Stimulated activated naive CD8-positive, alpha-beta T cell treated with anti-CD3 and anti-CD28 coated beads, Interleukin-15, Interleukin-2, amounts not matched to agents 100 ng/mL and 50 ng/mL, for 24 hours (primary cell): ENCODE measurements at regions not wholly inside any gene's neighbourhood (a gene's known extent, or its start where the extent isn't known, plus 50 kb on each side); places are given as distances from the start of the nearest gene placed in this dataset.

ENCODE experiments used
- H3K27ac Mint-ChIP-seq: one replicate; pipeline ENCODE4 v1.8.0; 2021; ENCODE audit warnings: mild to moderate bottlenecking, mixed read lengths
- H3K27me3 Mint-ChIP-seq: one replicate; pipeline ENCODE4 v1.8.0; 2021; ENCODE audit warnings: mixed read lengths
- H3K36me3 Mint-ChIP-seq: one replicate; pipeline ENCODE4 v1.8.0; 2021; ENCODE audit warnings: low read depth, mixed read lengths
- H3K4me1 Mint-ChIP-seq: one replicate; pipeline ENCODE4 v1.8.0; 2021; ENCODE audit warnings: low read depth, mixed read lengths
- H3K4me3 Mint-ChIP-seq: one replicate; pipeline ENCODE4 v1.8.0; 2021; ENCODE audit warnings: mild to moderate bottlenecking, mixed read lengths
- H3K9me3 Mint-ChIP-seq: one replicate; pipeline ENCODE4 v1.8.0; 2021; ENCODE audit warnings: mixed read lengths

- no peak overlapping the region for H3K4me3 Mint-ChIP-seq
- no peaks in the 10 kb centered on the region for H3K36me3 Mint-ChIP-seq
- peaks cover 14% of the 10 kb centered on the region for H3K9me3 Mint-ChIP-seq
- no peaks in the 10 kb centered on the region for H3K4me1 Mint-ChIP-seq
- no peak overlapping the region for H3K27ac Mint-ChIP-seq
- peaks cover 63% of the 10 kb centered on the region for H3K27me3 Mint-ChIP-seq
Measured at GRCh38 chr15:100751585-100751984, 128.0 kb upstream of the ALDH1A3 start.

- Mint-ChIP-seq H3K9me3 (peaks cover under 1% of the 10 kb centered on the region), H3K4me3 (no peak overlapping the region), H3K27ac (no peak overlapping the region), H3K27me3 (peaks cover 53% of the 10 kb centered on the region), H3K36me3 (no peaks in the 10 kb centered on the region), H3K4me1 (no peaks in the 10 kb centered on the region)
Measured at GRCh38 chr15:100753503-100753902, 126.1 kb upstream of the ALDH1A3 start.

GRCh38 chr15:100757661-100758060, 122.0 kb upstream of the ALDH1A3 start:
- Mint-ChIP-seq H3K4me1 (no peaks in the 10 kb centered on the region), H3K27me3 (peaks cover 41% of the 10 kb centered on the region), H3K9me3 (no peaks in the 10 kb centered on the region), H3K27ac (no peak overlapping the region), H3K4me3 (no peak overlapping the region), H3K36me3 (no peaks in the 10 kb centered on the region)

GRCh38 chr15:100758555-100758954, 121.1 kb upstream of the ALDH1A3 start:
- H3K27me3 Mint-ChIP-seq, result peaks cover 37% of the 10 kb centered on the region
- H3K27ac Mint-ChIP-seq, result no peak overlapping the region
- H3K9me3 Mint-ChIP-seq, result no peaks in the 10 kb centered on the region
- H3K4me1 Mint-ChIP-seq, result no peaks in the 10 kb centered on the region
- no peaks in the 10 kb centered on the region for H3K36me3 Mint-ChIP-seq
- no peak overlapping the region for H3K4me3 Mint-ChIP-seq

- H3K36me3 Mint-ChIP-seq, result no peaks in the 10 kb centered on the region
- H3K27me3 Mint-ChIP-seq, result peaks cover 31% of the 10 kb centered on the region
- no peaks in the 10 kb centered on the region for H3K9me3 Mint-ChIP-seq
Measured at GRCh38 chr15:100759106-100759505, 120.5 kb upstream of the ALDH1A3 start.

GRCh38 chr15:100759698-100760356, 119.8 kb upstream of the ALDH1A3 start:
- H3K4me3 Mint-ChIP-seq, result no peak overlapping the region
- peaks cover 26% of the 10 kb centered on the region for H3K27me3 Mint-ChIP-seq
- no peaks in the 10 kb centered on the region for H3K4me1 Mint-ChIP-seq
- H3K9me3 Mint-ChIP-seq, result no peaks in the 10 kb centered on the region
- no peaks in the 10 kb centered on the region for H3K36me3 Mint-ChIP-seq
- H3K27ac Mint-ChIP-seq, result no peak overlapping the region

More at GRCh38 chr15:100759106-100759505, 120.5 kb upstream of the ALDH1A3 start:
- Mint-ChIP-seq H3K27ac (no peak overlapping the region), H3K4me3 (no peak overlapping the region), H3K4me1 (no peaks in the 10 kb centered on the region)

GRCh38 chr15:100760357-100760903, 119.2 kb upstream of the ALDH1A3 start:
- Mint-ChIP-seq H3K27me3 (peaks cover 26% of the 10 kb centered on the region), H3K36me3 (no peaks in the 10 kb centered on the region), H3K4me1 (no peaks in the 10 kb centered on the region), H3K9me3 (no peaks in the 10 kb centered on the region), H3K4me3 (no peak overlapping the region), H3K27ac (no peak overlapping the region)

GRCh38 chr15:100761290-100761935, 118.2 kb upstream of the ALDH1A3 start:
- H3K9me3 Mint-ChIP-seq, result no peaks in the 10 kb centered on the region
- H3K36me3 Mint-ChIP-seq, result no peaks in the 10 kb centered on the region
- peaks cover 28% of the 10 kb centered on the region for H3K27me3 Mint-ChIP-seq
- no peak overlapping the region for H3K4me3 Mint-ChIP-seq
- H3K4me1 Mint-ChIP-seq, result no peaks in the 10 kb centered on the region
- H3K27ac Mint-ChIP-seq, result no peak overlapping the region

GRCh38 chr15:100762289-100762688, 117.3 kb upstream of the ALDH1A3 start:
- H3K27me3 Mint-ChIP-seq, result peaks cover 26% of the 10 kb centered on the region
- H3K4me1 Mint-ChIP-seq, result no peaks in the 10 kb centered on the region
- H3K27ac Mint-ChIP-seq, result no peak overlapping the region
- no peaks in the 10 kb centered on the region for H3K9me3 Mint-ChIP-seq
- H3K4me3 Mint-ChIP-seq, result no peak overlapping the region
- no peaks in the 10 kb centered on the region for H3K36me3 Mint-ChIP-seq

GRCh38 chr15:100762913-100763834, 116.5 kb upstream of the ALDH1A3 start:
- no peaks in the 10 kb centered on the region for H3K9me3 Mint-ChIP-seq
- no peaks in the 10 kb centered on the region for H3K4me1 Mint-ChIP-seq
- H3K27me3 Mint-ChIP-seq, result peaks cover 23% of the 10 kb centered on the region
- no peak overlapping the region for H3K4me3 Mint-ChIP-seq
- H3K36me3 Mint-ChIP-seq, result no peaks in the 10 kb centered on the region
- no peak overlapping the region for H3K27ac Mint-ChIP-seq

- Mint-ChIP-seq H3K9me3 (no peaks in the 10 kb centered on the region), H3K4me1 (no peaks in the 10 kb centered on the region), H3K27ac (no peak overlapping the region), H3K36me3 (no peaks in the 10 kb centered on the region), H3K27me3 (peaks cover 20% of the 10 kb centered on the region), H3K4me3 (no peak overlapping the region)
Measured at GRCh38 chr15:100763835-100764750, 115.5 kb upstream of the ALDH1A3 start.

GRCh38 chr15:100764778-100765466, 114.7 kb upstream of the ALDH1A3 start:
- no peaks in the 10 kb centered on the region for H3K4me1 Mint-ChIP-seq
- no peak overlapping the region for H3K27ac Mint-ChIP-seq
- no peak overlapping the region for H3K4me3 Mint-ChIP-seq
- H3K27me3 Mint-ChIP-seq, result peaks cover 13% of the 10 kb centered on the region
- H3K9me3 Mint-ChIP-seq, result no peaks in the 10 kb centered on the region
- H3K36me3 Mint-ChIP-seq, result no peaks in the 10 kb centered on the region

GRCh38 chr15:100765467-100766241, 114.0 kb upstream of the ALDH1A3 start:
- H3K27me3 Mint-ChIP-seq, result peaks cover 7% of the 10 kb centered on the region
- H3K36me3 Mint-ChIP-seq, result no peaks in the 10 kb centered on the region
- no peak overlapping the region for H3K27ac Mint-ChIP-seq
- no peaks in the 10 kb centered on the region for H3K9me3 Mint-ChIP-seq
- H3K4me1 Mint-ChIP-seq, result no peaks in the 10 kb centered on the region
- no peak overlapping the region for H3K4me3 Mint-ChIP-seq
